HEK293 (cell line): ENCODE measurements at regions not wholly inside any gene's neighbourhood (a gene's known extent, or its start where the extent isn't known, plus 50 kb on each side); places are given as distances from the start of the nearest gene placed in this dataset.

Experiments
- KLF9 ChIP-seq: fragments of 450-650 bp; formaldehyde crosslinking; IDR thresholded peaks from 2 replicates; pipeline ENCODE4 v1.5.1; 2016; ENCODE audit warnings: missing biosample characterization, missing genetic modification characterization, low read depth
- TCF7L2 ChIP-seq: IDR thresholded peaks from 2 replicates; pipeline ENCODE4 v1.6.1; 2011; ENCODE audit warnings: low read depth, mild to moderate bottlenecking, inconsistent platforms, low read length, moderate library complexity, borderline replicate concordance
- TF ChIP-seq, protein P1 (sequence below): fragments of 450-650 bp; formaldehyde crosslinking; IDR thresholded peaks from 2 replicates; pipeline ENCODE4 v1.5.1; 2016; ENCODE audit warnings: missing biosample characterization, missing genetic modification characterization

DNA sequence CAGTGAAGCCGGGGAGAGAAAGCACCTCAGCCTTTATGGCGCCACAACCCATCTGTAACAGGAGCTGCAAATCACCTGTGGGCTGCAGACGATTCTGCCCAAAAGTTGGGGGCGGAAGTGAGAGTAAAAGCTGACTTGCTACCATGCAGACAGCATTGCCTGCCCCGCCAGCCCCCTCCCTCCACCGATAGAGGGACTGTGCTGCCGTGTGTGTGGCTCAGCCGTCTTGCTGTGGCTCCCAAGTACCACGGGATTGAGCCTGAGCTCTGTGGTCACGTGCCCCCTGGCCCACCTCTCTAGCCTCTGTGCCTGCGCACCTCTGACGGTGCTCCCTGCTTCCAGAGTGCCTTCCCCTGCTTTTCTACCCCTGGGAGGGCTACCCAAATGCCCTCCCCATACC lies 79.6 kb downstream of the GLI2 start:
- TF ChIP-seq, protein P1, sequence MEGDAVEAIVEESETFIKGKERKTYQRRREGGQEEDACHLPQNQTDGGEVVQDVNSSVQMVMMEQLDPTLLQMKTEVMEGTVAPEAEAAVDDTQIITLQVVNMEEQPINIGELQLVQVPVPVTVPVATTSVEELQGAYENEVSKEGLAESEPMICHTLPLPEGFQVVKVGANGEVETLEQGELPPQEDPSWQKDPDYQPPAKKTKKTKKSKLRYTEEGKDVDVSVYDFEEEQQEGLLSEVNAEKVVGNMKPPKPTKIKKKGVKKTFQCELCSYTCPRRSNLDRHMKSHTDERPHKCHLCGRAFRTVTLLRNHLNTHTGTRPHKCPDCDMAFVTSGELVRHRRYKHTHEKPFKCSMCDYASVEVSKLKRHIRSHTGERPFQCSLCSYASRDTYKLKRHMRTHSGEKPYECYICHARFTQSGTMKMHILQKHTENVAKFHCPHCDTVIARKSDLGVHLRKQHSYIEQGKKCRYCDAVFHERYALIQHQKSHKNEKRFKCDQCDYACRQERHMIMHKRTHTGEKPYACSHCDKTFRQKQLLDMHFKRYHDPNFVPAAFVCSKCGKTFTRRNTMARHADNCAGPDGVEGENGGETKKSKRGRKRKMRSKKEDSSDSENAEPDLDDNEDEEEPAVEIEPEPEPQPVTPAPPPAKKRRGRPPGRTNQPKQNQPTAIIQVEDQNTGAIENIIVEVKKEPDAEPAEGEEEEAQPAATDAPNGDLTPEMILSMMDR (tag by site-specific recombination) = no peak
- no peak for TF ChIP-seq TCF7L2
- no peak for TF ChIP-seq KLF9 (tag by site-specific recombination)
